ENCODE measurements at regions not wholly inside any gene's neighbourhood (a gene's known extent, or its start where the extent isn't known, plus 50 kb on each side); places are given as distances from the start of the nearest gene placed in this dataset.
"Not testable (repeated sequence)": the region's sequence is repeated elsewhere in the genome, so short reads cannot be mapped to it uniquely, and the experiment has no call there.

DNA sequence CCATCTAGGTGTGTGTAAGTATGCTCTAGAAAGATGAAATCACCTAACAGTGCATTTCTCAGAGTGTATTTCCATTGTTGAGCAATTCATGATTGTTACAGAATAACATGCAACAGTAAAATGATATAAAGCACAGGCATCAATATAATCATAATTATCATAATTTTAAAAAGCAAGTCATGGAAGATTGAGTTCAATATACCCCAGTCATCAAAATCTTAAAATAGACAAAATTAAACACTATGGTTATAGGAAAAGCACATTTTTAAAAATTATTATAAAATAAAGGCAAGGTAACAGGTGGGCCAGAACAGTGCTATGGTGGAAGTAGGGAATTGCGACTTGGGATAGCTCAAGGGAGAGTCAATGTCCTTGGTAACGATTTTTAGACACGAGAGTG is 555.4 kb upstream of the VRK2 start:
- H3K36me3 ChIP-seq (ENCODE audit: control insufficient read depth, insufficient read depth, low read length), result no peaks in the 10 kb centered on the region
- no peak for DNase-seq
- no peak overlapping the region for H3K27ac ChIP-seq (ENCODE audit: low read length)
- WGBS (ENCODE audit: insufficient coverage), result no CpG with 5 or more reads among the region's 3 CpGs
- no peak overlapping the region for H3K4me3 ChIP-seq (ENCODE audit: low read length)
- H3K27me3 ChIP-seq (ENCODE audit: control insufficient read depth, insufficient read depth, low read length), result no peaks in the 10 kb centered on the region
- H3K4me1 ChIP-seq (ENCODE audit: control insufficient read depth, insufficient read depth, low read length), result no peaks in the 10 kb centered on the region
- no peaks in the 10 kb centered on the region for H3K9me3 ChIP-seq (replicated peaks; ENCODE audit: control insufficient read depth, low read depth, low read length)

DNA sequence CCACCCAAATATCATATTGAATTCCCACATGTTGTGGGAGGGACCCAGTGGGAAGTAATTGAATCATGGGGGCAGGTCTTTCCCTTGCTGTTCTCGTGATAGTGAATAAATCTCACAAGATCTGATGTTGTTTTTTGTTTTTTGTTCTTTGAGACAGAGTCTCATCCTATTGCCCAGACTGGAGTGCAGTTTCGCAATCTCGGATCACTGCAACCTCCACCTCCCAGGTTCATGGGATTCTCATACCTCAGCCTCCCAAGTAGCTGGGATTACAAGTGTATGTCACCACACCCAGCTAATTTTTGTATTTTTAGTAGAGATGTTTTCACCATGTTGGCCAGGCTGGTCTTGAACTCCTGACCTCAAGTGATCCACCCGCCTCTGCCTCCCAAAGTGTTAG is 552.6 kb upstream of the VRK2 start:
- not testable (repeated sequence) for H3K27ac ChIP-seq (ENCODE audit: low read length); DNase-seq; H3K36me3 ChIP-seq (ENCODE audit: control insufficient read depth, insufficient read depth, low read length); H3K27me3 ChIP-seq (ENCODE audit: control insufficient read depth, insufficient read depth, low read length); H3K4me1 ChIP-seq (ENCODE audit: control insufficient read depth, insufficient read depth, low read length); H3K9me3 ChIP-seq (replicated peaks; ENCODE audit: control insufficient read depth, low read depth, low read length); H3K4me3 ChIP-seq (ENCODE audit: low read length)
- 100% methylated on average over 1 of the region's 4 CpGs for WGBS (ENCODE audit: insufficient coverage)

- H3K27ac ChIP-seq (ENCODE audit: low read length), result no peak overlapping the region
- peak; percentile 55 for DNase-seq
- no CpG with 5 or more reads among the region's 3 CpGs for WGBS (ENCODE audit: insufficient coverage)
Measured at GRCh38 chr2:57497489-57498096, 549.0 kb upstream of the VRK2 start.

DNA sequence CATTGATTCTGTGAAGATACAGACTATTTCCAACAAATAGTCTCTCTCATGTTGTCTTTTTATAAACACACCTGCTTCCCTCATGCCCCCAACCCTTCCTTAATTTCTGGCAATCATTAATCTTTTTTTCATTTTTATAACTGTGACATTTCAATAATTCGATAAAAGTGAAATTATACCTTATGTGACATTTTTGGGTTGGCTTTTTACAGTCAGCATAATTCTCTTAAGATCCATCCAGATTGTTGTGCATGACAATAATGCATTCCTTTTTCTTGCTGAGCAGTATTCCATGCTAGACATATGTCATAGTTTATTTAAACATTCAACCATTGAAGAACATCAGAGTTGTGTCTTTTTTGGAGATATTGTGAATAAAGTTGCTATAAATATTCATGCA is 541.8 kb upstream of the VRK2 start:
- H3K9me3 ChIP-seq (replicated peaks; ENCODE audit: control insufficient read depth, low read depth, low read length), result no peaks in the 10 kb centered on the region
- no peak for DNase-seq
- H3K27ac ChIP-seq (ENCODE audit: low read length), result no peak overlapping the region
- H3K4me3 ChIP-seq (ENCODE audit: low read length), result no peak overlapping the region
- WGBS (ENCODE audit: insufficient coverage), result no CpG with 5 or more reads among the region's 1 CpG
- H3K4me1 ChIP-seq (ENCODE audit: control insufficient read depth, insufficient read depth, low read length), result no peaks in the 10 kb centered on the region
- H3K36me3 ChIP-seq (ENCODE audit: control insufficient read depth, insufficient read depth, low read length), result no peaks in the 10 kb centered on the region
- no peaks in the 10 kb centered on the region for H3K27me3 ChIP-seq (ENCODE audit: control insufficient read depth, insufficient read depth, low read length)

More at GRCh38 chr2:57497489-57498096, 549.0 kb upstream of the VRK2 start:
- no peaks in the 10 kb centered on the region for H3K9me3 ChIP-seq (replicated peaks; ENCODE audit: control insufficient read depth, low read depth, low read length)
- no peaks in the 10 kb centered on the region for H3K27me3 ChIP-seq (ENCODE audit: control insufficient read depth, insufficient read depth, low read length)
- no peak overlapping the region for H3K4me3 ChIP-seq (ENCODE audit: low read length)
- H3K4me1 ChIP-seq (ENCODE audit: control insufficient read depth, insufficient read depth, low read length), result no peaks in the 10 kb centered on the region
- H3K36me3 ChIP-seq (ENCODE audit: control insufficient read depth, insufficient read depth, low read length), result no peaks in the 10 kb centered on the region

- Histone ChIP-seq H3K36me3 (ENCODE audit: control insufficient read depth, insufficient read depth, low read length) (no peaks in the 10 kb centered on the region), H3K27ac (ENCODE audit: low read length) (no peak overlapping the region), H3K27me3 (ENCODE audit: control insufficient read depth, insufficient read depth, low read length) (no peaks in the 10 kb centered on the region), H3K4me3 (ENCODE audit: low read length) (no peak overlapping the region), H3K4me1 (ENCODE audit: control insufficient read depth, insufficient read depth, low read length) (no peaks in the 10 kb centered on the region), H3K9me3 (replicated peaks; ENCODE audit: control insufficient read depth, low read depth, low read length) (no peaks in the 10 kb centered on the region)
- WGBS (ENCODE audit: insufficient coverage), result 100% methylated on average over 1 of the region's 2 CpGs
- no peak for DNase-seq
Measured at GRCh38 chr2:57509189-57509588, 537.4 kb upstream of the VRK2 start.

DNA sequence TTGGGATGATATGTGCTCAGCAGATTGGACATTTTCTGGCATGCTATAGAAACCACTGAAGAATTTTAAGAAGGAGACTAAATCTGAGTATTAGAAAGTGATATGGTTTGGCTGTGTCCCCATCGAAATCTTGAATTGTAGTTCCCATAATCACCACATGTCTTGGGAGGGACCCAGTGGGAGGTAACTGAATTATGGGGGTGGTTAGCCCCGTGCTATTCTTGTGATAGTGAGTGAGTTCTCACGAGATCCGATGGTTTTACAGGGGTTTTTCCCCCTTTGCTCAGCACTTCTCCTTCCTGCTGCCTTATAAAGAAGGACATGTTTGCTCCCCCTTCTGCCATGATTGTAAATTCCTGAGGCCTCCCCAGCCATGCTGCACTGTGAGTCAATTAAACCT is 535.9 kb upstream of the VRK2 start:
- DNase-seq, result no peak
- no peaks in the 10 kb centered on the region for H3K36me3 ChIP-seq (ENCODE audit: control insufficient read depth, insufficient read depth, low read length)
- H3K4me3 ChIP-seq (ENCODE audit: low read length), result no peak overlapping the region
- WGBS (ENCODE audit: insufficient coverage), result no CpG with 5 or more reads among the region's 4 CpGs
- no peaks in the 10 kb centered on the region for H3K9me3 ChIP-seq (replicated peaks; ENCODE audit: control insufficient read depth, low read depth, low read length)
- no peak overlapping the region for H3K27ac ChIP-seq (ENCODE audit: low read length)
- H3K4me1 ChIP-seq (ENCODE audit: control insufficient read depth, insufficient read depth, low read length), result no peaks in the 10 kb centered on the region
- H3K27me3 ChIP-seq (ENCODE audit: control insufficient read depth, insufficient read depth, low read length), result no peaks in the 10 kb centered on the region

- WGBS (ENCODE audit: insufficient coverage), result no CpG with 5 or more reads among the region's 3 CpGs
- H3K4me3 ChIP-seq (ENCODE audit: low read length), result no peak overlapping the region
- H3K36me3 ChIP-seq (ENCODE audit: control insufficient read depth, insufficient read depth, low read length), result no peaks in the 10 kb centered on the region
- no peak overlapping the region for H3K27ac ChIP-seq (ENCODE audit: low read length)
- H3K9me3 ChIP-seq (replicated peaks; ENCODE audit: control insufficient read depth, low read depth, low read length), result no peaks in the 10 kb centered on the region
- no peaks in the 10 kb centered on the region for H3K27me3 ChIP-seq (ENCODE audit: control insufficient read depth, insufficient read depth, low read length)
- H3K4me1 ChIP-seq (ENCODE audit: control insufficient read depth, insufficient read depth, low read length), result no peaks in the 10 kb centered on the region
- no peak for DNase-seq
Measured at GRCh38 chr2:57515366-57515765, 531.2 kb upstream of the VRK2 start.

- H3K4me1 ChIP-seq (ENCODE audit: control insufficient read depth, insufficient read depth, low read length), result no peaks in the 10 kb centered on the region
- no CpG with 5 or more reads among the region's 7 CpGs for WGBS (ENCODE audit: insufficient coverage)
- DNase-seq, result peak; percentile 58
Measured at GRCh38 chr2:57516698-57517340, 529.8 kb upstream of the VRK2 start.

GRCh38 chr2:57523304-57523703 is 523.3 kb upstream of the VRK2 start:
- Histone ChIP-seq H3K27me3 (ENCODE audit: control insufficient read depth, insufficient read depth, low read length) (no peaks in the 10 kb centered on the region), H3K9me3 (replicated peaks; ENCODE audit: control insufficient read depth, low read depth, low read length) (no peaks in the 10 kb centered on the region), H3K4me3 (ENCODE audit: low read length) (no peak overlapping the region), H3K27ac (ENCODE audit: low read length) (no peak overlapping the region), H3K36me3 (ENCODE audit: control insufficient read depth, insufficient read depth, low read length) (no peaks in the 10 kb centered on the region), H3K4me1 (ENCODE audit: control insufficient read depth, insufficient read depth, low read length) (no peaks in the 10 kb centered on the region)
- no peak for DNase-seq
- WGBS (ENCODE audit: insufficient coverage), result 82% methylated on average over 1 of the region's 1 CpG

More at GRCh38 chr2:57516698-57517340, 529.8 kb upstream of the VRK2 start:
- H3K9me3 ChIP-seq (replicated peaks; ENCODE audit: control insufficient read depth, low read depth, low read length), result no peaks in the 10 kb centered on the region
- no peak overlapping the region for H3K4me3 ChIP-seq (ENCODE audit: low read length)
- no peak overlapping the region for H3K27ac ChIP-seq (ENCODE audit: low read length)
- H3K27me3 ChIP-seq (ENCODE audit: control insufficient read depth, insufficient read depth, low read length), result no peaks in the 10 kb centered on the region
- H3K36me3 ChIP-seq (ENCODE audit: control insufficient read depth, insufficient read depth, low read length), result no peaks in the 10 kb centered on the region

DNA sequence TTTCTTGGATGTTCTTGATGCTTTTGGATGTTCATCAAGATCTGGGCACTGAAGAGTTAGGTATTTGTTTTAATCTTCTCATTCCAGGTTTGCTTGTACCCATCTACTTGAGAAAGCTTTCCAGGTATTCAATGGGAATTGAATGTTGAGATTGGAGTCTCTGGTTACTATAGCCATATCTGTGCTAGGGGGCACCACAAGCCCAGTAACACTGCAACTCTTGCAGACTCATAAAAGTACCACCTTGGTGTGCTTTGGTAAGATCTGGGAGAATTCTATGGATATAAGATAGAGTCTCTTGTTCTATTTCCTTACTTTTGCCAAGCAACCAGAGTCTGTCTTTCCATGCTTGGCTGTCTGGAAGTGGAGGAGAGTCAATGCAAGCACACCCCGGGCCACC is 518.9 kb upstream of the VRK2 start:
- H3K36me3 ChIP-seq (ENCODE audit: control insufficient read depth, insufficient read depth, low read length), result no peaks in the 10 kb centered on the region
- no peak overlapping the region for H3K27ac ChIP-seq (ENCODE audit: low read length)
- 100% methylated on average over 1 of the region's 1 CpG for WGBS (ENCODE audit: insufficient coverage)
- no peaks in the 10 kb centered on the region for H3K9me3 ChIP-seq (replicated peaks; ENCODE audit: control insufficient read depth, low read depth, low read length)
- no peak overlapping the region for H3K4me3 ChIP-seq (ENCODE audit: low read length)
- H3K27me3 ChIP-seq (ENCODE audit: control insufficient read depth, insufficient read depth, low read length), result no peaks in the 10 kb centered on the region
- no peaks in the 10 kb centered on the region for H3K4me1 ChIP-seq (ENCODE audit: control insufficient read depth, insufficient read depth, low read length)
- DNase-seq, result no peak

- no peak overlapping the region for H3K4me3 ChIP-seq (ENCODE audit: low read length)
- 74% methylated on average over 2 of the region's 3 CpGs for WGBS (ENCODE audit: insufficient coverage)
- no peaks in the 10 kb centered on the region for H3K36me3 ChIP-seq (ENCODE audit: control insufficient read depth, insufficient read depth, low read length)
- no peak overlapping the region for H3K27ac ChIP-seq (ENCODE audit: low read length)
- H3K9me3 ChIP-seq (replicated peaks; ENCODE audit: control insufficient read depth, low read depth, low read length), result no peaks in the 10 kb centered on the region
- no peaks in the 10 kb centered on the region for H3K4me1 ChIP-seq (ENCODE audit: control insufficient read depth, insufficient read depth, low read length)
- H3K27me3 ChIP-seq (ENCODE audit: control insufficient read depth, insufficient read depth, low read length), result no peaks in the 10 kb centered on the region
- no peak for DNase-seq
Measured at GRCh38 chr2:57528499-57528898, 518.1 kb upstream of the VRK2 start.

Measured in muscle of leg (tissue), 3 donors.